ENCODE measurements at regions not wholly inside any gene's neighbourhood (a gene's known extent, or its start where the extent isn't known, plus 50 kb on each side); places are given as distances from the start of the nearest gene placed in this dataset.

- no peak overlapping the region for H3K27ac Mint-ChIP-seq
- H3K36me3 Mint-ChIP-seq = no peaks in the 10 kb centered on the region
- H3K4me1 Mint-ChIP-seq = no peaks in the 10 kb centered on the region
- peaks cover 6% of the 10 kb centered on the region for H3K9me3 Mint-ChIP-seq
- no peak overlapping the region for H3K4me3 Mint-ChIP-seq
- DNase-seq (ENCODE audit: low spot score in 2 of 2) (no peak), ATAC-seq (ENCODE audit: low read depth) (no peak)
- H3K27me3 Mint-ChIP-seq = no peaks in the 10 kb centered on the region
These were observed 1032.0 kb downstream of the BRD1 start for GRCh38 chr22:48795664-48796063.

- ATAC-seq (ENCODE audit: low read depth) = no peak
- Mint-ChIP-seq H3K4me1 (no peaks in the 10 kb centered on the region), H3K36me3 (no peaks in the 10 kb centered on the region), H3K9me3 (peaks cover 8% of the 10 kb centered on the region), H3K27me3 (no peaks in the 10 kb centered on the region), H3K27ac (no peak overlapping the region), H3K4me3 (no peak overlapping the region)
- DNase-seq (ENCODE audit: low spot score in 2 of 2) = no peak
These were observed 1032.8 kb downstream of the BRD1 start for GRCh38 chr22:48794906-48795305.

GRCh38 chr22:48793949-48794348 is 1033.7 kb downstream of the BRD1 start:
- ATAC-seq (ENCODE audit: low read depth) (no peak), DNase-seq (ENCODE audit: low spot score in 2 of 2) (no peak)
- Mint-ChIP-seq H3K27me3 (no peaks in the 10 kb centered on the region), H3K4me3 (no peak overlapping the region), H3K36me3 (no peaks in the 10 kb centered on the region), H3K27ac (no peak overlapping the region), H3K4me1 (no peaks in the 10 kb centered on the region), H3K9me3 (peaks cover 8% of the 10 kb centered on the region)

GRCh38 chr22:48786679-48786996 is 1041.0 kb downstream of the BRD1 start:
- peaks cover 6% of the 10 kb centered on the region for H3K9me3 Mint-ChIP-seq
- H3K4me1 Mint-ChIP-seq = no peaks in the 10 kb centered on the region
- peaks cover 1% of the 10 kb centered on the region for H3K27me3 Mint-ChIP-seq
- no peak for DNase-seq (ENCODE audit: low spot score in 2 of 2)
- no peaks in the 10 kb centered on the region for H3K36me3 Mint-ChIP-seq
- ATAC-seq (ENCODE audit: low read depth) = no peak
- no peak overlapping the region for H3K4me3 Mint-ChIP-seq
- H3K27ac Mint-ChIP-seq = no peak overlapping the region

- Mint-ChIP-seq H3K4me3 (no peak overlapping the region), H3K9me3 (peaks cover 6% of the 10 kb centered on the region), H3K27me3 (peaks cover 4% of the 10 kb centered on the region), H3K4me1 (no peaks in the 10 kb centered on the region), H3K36me3 (no peaks in the 10 kb centered on the region), H3K27ac (no peak overlapping the region)
- ATAC-seq (ENCODE audit: low read depth) (no peak), DNase-seq (ENCODE audit: low spot score in 2 of 2) (no peak)
These were observed 1041.6 kb downstream of the BRD1 start for GRCh38 chr22:48785792-48786678.

- ATAC-seq (ENCODE audit: low read depth) (no peak), DNase-seq (ENCODE audit: low spot score in 2 of 2) (no peak)
- no peak overlapping the region for H3K4me3 Mint-ChIP-seq
- H3K4me1 Mint-ChIP-seq = no peaks in the 10 kb centered on the region
- H3K27ac Mint-ChIP-seq = no peak overlapping the region
- peaks cover 6% of the 10 kb centered on the region for H3K27me3 Mint-ChIP-seq
- no peaks in the 10 kb centered on the region for H3K36me3 Mint-ChIP-seq
- peaks cover 2% of the 10 kb centered on the region for H3K9me3 Mint-ChIP-seq
These were observed 1042.8 kb downstream of the BRD1 start for GRCh38 chr22:48784701-48785503.

- Mint-ChIP-seq H3K9me3 (peaks cover 2% of the 10 kb centered on the region), H3K4me1 (no peaks in the 10 kb centered on the region), H3K36me3 (no peaks in the 10 kb centered on the region), H3K27ac (no peak overlapping the region), H3K27me3 (peaks cover 6% of the 10 kb centered on the region), H3K4me3 (no peak overlapping the region)
- no peak for DNase-seq (ENCODE audit: low spot score in 2 of 2)
- no peak for ATAC-seq (ENCODE audit: low read depth)
These were observed 1043.8 kb downstream of the BRD1 start for GRCh38 chr22:48783821-48784266.

GRCh38 chr22:48782811-48783511 is 1044.7 kb downstream of the BRD1 start:
- DNase-seq (ENCODE audit: low spot score in 2 of 2) (no peak), ATAC-seq (ENCODE audit: low read depth) (no peak)
- H3K27ac Mint-ChIP-seq = no peak overlapping the region
- no peaks in the 10 kb centered on the region for H3K4me1 Mint-ChIP-seq
- H3K9me3 Mint-ChIP-seq = peaks cover 3% of the 10 kb centered on the region
- H3K4me3 Mint-ChIP-seq = no peak overlapping the region
- H3K36me3 Mint-ChIP-seq = no peaks in the 10 kb centered on the region
- peaks cover 9% of the 10 kb centered on the region for H3K27me3 Mint-ChIP-seq

- Mint-ChIP-seq H3K9me3 (peaks cover 3% of the 10 kb centered on the region), H3K36me3 (no peaks in the 10 kb centered on the region), H3K4me3 (no peak overlapping the region), H3K4me1 (no peaks in the 10 kb centered on the region), H3K27ac (no peak overlapping the region), H3K27me3 (peaks cover 9% of the 10 kb centered on the region)
- DNase-seq (ENCODE audit: low spot score in 2 of 2) (no peak), ATAC-seq (ENCODE audit: low read depth) (no peak)
These were observed 1045.3 kb downstream of the BRD1 start for GRCh38 chr22:48782326-48782725.

GRCh38 chr22:48781868-48782267 is 1045.8 kb downstream of the BRD1 start:
- no peak for DNase-seq (ENCODE audit: low spot score in 2 of 2)
- Mint-ChIP-seq H3K36me3 (no peaks in the 10 kb centered on the region), H3K4me3 (no peak overlapping the region), H3K4me1 (no peaks in the 10 kb centered on the region), H3K27me3 (peaks cover 9% of the 10 kb centered on the region), H3K27ac (no peak overlapping the region), H3K9me3 (peaks cover 3% of the 10 kb centered on the region)
- no peak for ATAC-seq (ENCODE audit: low read depth)

- H3K27ac Mint-ChIP-seq = no peak overlapping the region
- H3K9me3 Mint-ChIP-seq = peaks cover 3% of the 10 kb centered on the region
- peaks cover 9% of the 10 kb centered on the region for H3K27me3 Mint-ChIP-seq
- DNase-seq (ENCODE audit: low spot score in 2 of 2) (no peak), ATAC-seq (ENCODE audit: low read depth) (no peak)
- no peaks in the 10 kb centered on the region for H3K4me1 Mint-ChIP-seq
- no peaks in the 10 kb centered on the region for H3K36me3 Mint-ChIP-seq
- H3K4me3 Mint-ChIP-seq = no peak overlapping the region
These were observed 1046.3 kb downstream of the BRD1 start for GRCh38 chr22:48781391-48781790.

GRCh38 chr22:48780597-48781277 is 1046.9 kb downstream of the BRD1 start:
- H3K36me3 Mint-ChIP-seq = no peaks in the 10 kb centered on the region
- peaks cover 9% of the 10 kb centered on the region for H3K27me3 Mint-ChIP-seq
- H3K4me3 Mint-ChIP-seq = no peak overlapping the region
- ATAC-seq (ENCODE audit: low read depth) = no peak
- no peaks in the 10 kb centered on the region for H3K4me1 Mint-ChIP-seq
- no peak overlapping the region for H3K27ac Mint-ChIP-seq
- H3K9me3 Mint-ChIP-seq = peaks cover 3% of the 10 kb centered on the region
- DNase-seq (ENCODE audit: low spot score in 2 of 2) = no peak

- ATAC-seq (ENCODE audit: low read depth) (no peak), DNase-seq (ENCODE audit: low spot score in 2 of 2) (no peak)
- Mint-ChIP-seq H3K27me3 (peaks cover 9% of the 10 kb centered on the region), H3K36me3 (no peaks in the 10 kb centered on the region), H3K4me1 (no peaks in the 10 kb centered on the region), H3K9me3 (peaks cover 5% of the 10 kb centered on the region), H3K4me3 (no peak overlapping the region), H3K27ac (no peak overlapping the region)
These were observed 1047.7 kb downstream of the BRD1 start for GRCh38 chr22:48779661-48780596.
